OCI-LY1 (cell line): ENCODE measurements at regions not wholly inside any gene's neighbourhood (a gene's known extent, or its start where the extent isn't known, plus 50 kb on each side); places are given as distances from the start of the nearest gene placed in this dataset.

Source experiments
- H2AFZ ChIP-seq: fragments of 200-600 bp; sonication (generic), shearing (Covaris generic); 2 replicates; pipeline ENCODE4 v1.6.0; 2014; ENCODE audit warnings: antibody characterized with exemption, mild to moderate bottlenecking, low read length
- H3F3A ChIP-seq: fragments of 200-600 bp; sonication (generic), shearing (Covaris generic); 2 replicates; pipeline ENCODE4 v1.6.0; 2014; ENCODE audit warnings: mild to moderate bottlenecking, antibody characterized with exemption, low read length, moderate library complexity; ENCODE audit not compliant: insufficient read depth
- H3K27ac ChIP-seq: fragments of 200-600 bp; sonication (generic); 2 replicates; pipeline ENCODE4 v1.5.1; 2014; ENCODE audit warnings: low read length, mixed run types, mild to moderate bottlenecking, low read depth; ENCODE audit not compliant: poor library complexity, severe bottlenecking
- H3K27me3 ChIP-seq: fragments of 200-600 bp; sonication (generic); 2 replicates; pipeline ENCODE4 v1.6.0; 2014; ENCODE audit warnings: antibody characterized with exemption, mild to moderate bottlenecking, low read length, moderate library complexity; ENCODE audit not compliant: insufficient read depth
- H3K36me3 ChIP-seq: fragments of 200-600 bp; sonication (generic); 2 replicates; pipeline ENCODE4 v1.6.1; 2014; ENCODE audit warnings: mild to moderate bottlenecking, antibody characterized with exemption, low read length, moderate library complexity, mixed read lengths; ENCODE audit not compliant: insufficient read depth
- H3K4me1 ChIP-seq: fragments of 200-600 bp; sonication (generic); 2 replicates; pipeline ENCODE4 v1.5.1; 2014; ENCODE audit warnings: mild to moderate bottlenecking, low read length, moderate library complexity; ENCODE audit not compliant: insufficient read depth, severe bottlenecking
- H3K4me2 ChIP-seq: fragments of 200-600 bp; sonication (generic), shearing (Covaris generic); 2 replicates; pipeline ENCODE4 v1.6.1; 2014; ENCODE audit warnings: low read length
- H3K4me3 ChIP-seq: fragments of 200-600 bp; sonication (generic); 2 replicates; pipeline ENCODE4 v1.5.1; 2014; ENCODE audit warnings: low read length, low read depth, mild to moderate bottlenecking, mixed read lengths; ENCODE audit not compliant: poor library complexity, severe bottlenecking
- H3K79me2 ChIP-seq: fragments of 200-600 bp; shearing (Covaris generic); 2 replicates; pipeline ENCODE4 v1.6.1; 2016; ENCODE audit warnings: mixed run types, low read length, mixed read lengths; ENCODE audit not compliant: insufficient read depth
- H3K9ac ChIP-seq: fragments of 200-600 bp; sonication (generic), shearing (Covaris generic); 2 replicates; pipeline ENCODE4 v1.6.1; 2014; ENCODE audit warnings: mild to moderate bottlenecking, low read length, mixed read lengths
- H3K9me2 ChIP-seq: fragments of 200-600 bp; sonication (generic), shearing (Covaris generic); 2 replicates; pipeline ENCODE4 v1.6.1; 2014; ENCODE audit warnings: low read depth, mild to moderate bottlenecking, low read length, mixed read lengths
- H3K9me3 ChIP-seq: fragments of 200-600 bp; shearing (Covaris generic); 2 replicates; pipeline ENCODE4 v1.6.1; 2014; ENCODE audit warnings: low read length, mixed read lengths
- H4K20me1 ChIP-seq: fragments of 200-600 bp; sonication (generic), shearing (Covaris generic); 2 replicates; pipeline ENCODE4 v1.6.0; 2016; ENCODE audit warnings: mild to moderate bottlenecking, low read length; ENCODE audit not compliant: insufficient read depth
- CTCF ChIP-seq: fragments of 200-600 bp; sonication (generic), shearing (Covaris generic); IDR thresholded peaks from 2 replicates; pipeline ENCODE4 v1.5.1; 2017; ENCODE audit warnings: mild to moderate bottlenecking, antibody characterized with exemption, low read length, moderate library complexity, mixed read lengths
- EZH2 ChIP-seq: fragments of 200-600 bp; sonication (generic), shearing (Covaris generic); IDR thresholded peaks from 2 replicates; pipeline ENCODE4 v1.8.0; 2017; ENCODE audit warnings: borderline replicate concordance, mixed run types, mild to moderate bottlenecking, antibody characterized with exemption, low read length, moderate library complexity, mixed read lengths

- no peak overlapping the region for H3K27ac ChIP-seq
- H3F3A ChIP-seq, result no peaks in the 10 kb centered on the region
- no peaks in the 10 kb centered on the region for H3K4me1 ChIP-seq
- H3K36me3 ChIP-seq, result no peaks in the 10 kb centered on the region
- H3K27me3 ChIP-seq, result no peaks in the 10 kb centered on the region
- H3K9ac ChIP-seq, result no peak overlapping the region
- no peaks in the 10 kb centered on the region for H4K20me1 ChIP-seq
- no peak for TF ChIP-seq CTCF
- TF ChIP-seq EZH2, result no peak
- H3K79me2 ChIP-seq, result no peaks in the 10 kb centered on the region
- H3K9me2 ChIP-seq, result no peaks in the 10 kb centered on the region
- no peak overlapping the region for H3K4me2 ChIP-seq
- H2AFZ ChIP-seq, result no peak overlapping the region
- H3K9me3 ChIP-seq, result no peaks in the 10 kb centered on the region
- no peak overlapping the region for H3K4me3 ChIP-seq
These were observed 242.1 kb upstream of the C2CD4B start for GRCh38 chr15:62407216-62407615.

- no peak overlapping the region for H3K4me3 ChIP-seq
- no peaks in the 10 kb centered on the region for H3F3A ChIP-seq
- TF ChIP-seq CTCF, result no peak
- no peak for TF ChIP-seq EZH2
- no peak overlapping the region for H3K27ac ChIP-seq
- no peak overlapping the region for H3K9ac ChIP-seq
- no peaks in the 10 kb centered on the region for H4K20me1 ChIP-seq
- no peaks in the 10 kb centered on the region for H3K36me3 ChIP-seq
- no peaks in the 10 kb centered on the region for H3K27me3 ChIP-seq
- no peaks in the 10 kb centered on the region for H3K9me2 ChIP-seq
- H3K79me2 ChIP-seq, result no peaks in the 10 kb centered on the region
- no peak overlapping the region for H3K4me2 ChIP-seq
- no peaks in the 10 kb centered on the region for H3K4me1 ChIP-seq
- H3K9me3 ChIP-seq, result no peaks in the 10 kb centered on the region
- no peak overlapping the region for H2AFZ ChIP-seq
These were observed 242.9 kb upstream of the C2CD4B start for GRCh38 chr15:62407962-62408361.

- Histone ChIP-seq H3K9ac (no peak overlapping the region), H3K27ac (no peak overlapping the region), H3K4me3 (no peak overlapping the region), H3K9me3 (no peaks in the 10 kb centered on the region), H3K4me1 (no peaks in the 10 kb centered on the region), H4K20me1 (no peaks in the 10 kb centered on the region), H3K27me3 (no peaks in the 10 kb centered on the region), H2AFZ (no peak overlapping the region), H3K36me3 (no peaks in the 10 kb centered on the region), H3K4me2 (no peak overlapping the region), H3K9me2 (no peaks in the 10 kb centered on the region), H3F3A (no peaks in the 10 kb centered on the region), H3K79me2 (no peaks in the 10 kb centered on the region)
- TF ChIP-seq CTCF (no peak), EZH2 (no peak)
These were observed 244.4 kb upstream of the C2CD4B start for GRCh38 chr15:62409466-62409865.
